HG03354 (cell line): ENCODE measurements at regions not wholly inside any gene's neighbourhood (a gene's known extent, or its start where the extent isn't known, plus 50 kb on each side); places are given as distances from the start of the nearest gene placed in this dataset.

Experiments
- ATAC-seq: cut with Tn5 transposase; IDR thresholded peaks from one replicate; pipeline ENCODE4 v1.9.1; 2021; ENCODE audit warnings: mild to moderate bottlenecking; ENCODE audit not compliant: unreplicated experiment, poor library complexity, severe bottlenecking

DNA sequence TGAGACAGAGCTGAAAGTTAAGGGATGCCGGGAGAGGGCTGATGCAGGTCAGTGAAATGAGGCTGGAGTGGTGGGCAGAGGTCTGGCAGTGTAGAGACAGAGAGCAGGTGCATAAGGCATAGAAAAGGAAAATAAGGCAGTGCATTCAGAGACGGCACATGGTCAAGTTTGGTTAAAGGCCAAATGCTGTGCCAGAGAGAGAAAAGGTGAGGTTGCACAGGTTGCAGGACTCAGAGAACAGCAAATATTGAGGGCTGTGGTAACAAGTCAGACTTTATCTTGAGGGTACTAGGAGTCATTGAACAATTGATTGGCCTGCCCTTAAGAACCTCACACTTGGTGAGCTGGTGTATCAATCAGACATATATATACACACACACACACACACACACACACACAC, 102.9 kb upstream of the TSHZ2 start:
- ATAC-seq = no peak

- no peak for ATAC-seq
Measured at GRCh38 chr20:52867305-52867704, 104.9 kb upstream of the TSHZ2 start.

DNA sequence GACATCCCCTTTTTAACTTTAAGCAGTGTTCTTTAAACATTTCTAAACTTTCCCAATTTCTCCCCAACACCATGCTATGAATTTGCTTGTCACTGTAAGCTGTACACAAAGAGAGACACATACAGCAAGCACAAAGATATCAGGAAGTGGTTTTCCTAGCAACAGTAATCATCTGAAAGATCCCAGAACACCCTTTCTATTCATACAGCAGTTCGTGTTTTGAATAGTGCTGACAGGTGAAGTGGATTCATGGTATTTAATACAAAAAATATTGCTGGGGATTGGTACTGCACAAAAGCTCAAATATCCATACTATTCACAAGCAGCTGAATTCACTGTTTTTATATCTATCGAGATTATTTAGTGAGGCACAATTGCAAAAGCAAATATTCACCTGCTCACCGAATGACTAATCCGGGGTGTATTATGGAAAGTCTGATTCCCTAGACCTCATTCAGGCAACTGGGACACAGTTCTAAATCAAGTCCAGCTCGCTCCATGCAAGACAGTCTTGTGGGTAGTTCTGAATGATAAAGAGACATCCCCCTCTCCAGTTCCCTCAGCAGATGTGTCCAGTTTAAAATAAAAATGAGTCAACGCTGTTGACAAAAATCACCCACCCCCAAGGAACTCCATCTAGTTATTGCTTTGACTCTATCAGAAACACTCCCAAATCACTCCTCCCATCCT, 107.1 kb upstream of the TSHZ2 start:
- ATAC-seq = no peak

GRCh38 chr20:52859156-52859876, 112.8 kb upstream of the TSHZ2 start:
- no peak for ATAC-seq

GRCh38 chr20:52852714-52853113, 119.4 kb upstream of the TSHZ2 start:
- ATAC-seq = no peak

DNA sequence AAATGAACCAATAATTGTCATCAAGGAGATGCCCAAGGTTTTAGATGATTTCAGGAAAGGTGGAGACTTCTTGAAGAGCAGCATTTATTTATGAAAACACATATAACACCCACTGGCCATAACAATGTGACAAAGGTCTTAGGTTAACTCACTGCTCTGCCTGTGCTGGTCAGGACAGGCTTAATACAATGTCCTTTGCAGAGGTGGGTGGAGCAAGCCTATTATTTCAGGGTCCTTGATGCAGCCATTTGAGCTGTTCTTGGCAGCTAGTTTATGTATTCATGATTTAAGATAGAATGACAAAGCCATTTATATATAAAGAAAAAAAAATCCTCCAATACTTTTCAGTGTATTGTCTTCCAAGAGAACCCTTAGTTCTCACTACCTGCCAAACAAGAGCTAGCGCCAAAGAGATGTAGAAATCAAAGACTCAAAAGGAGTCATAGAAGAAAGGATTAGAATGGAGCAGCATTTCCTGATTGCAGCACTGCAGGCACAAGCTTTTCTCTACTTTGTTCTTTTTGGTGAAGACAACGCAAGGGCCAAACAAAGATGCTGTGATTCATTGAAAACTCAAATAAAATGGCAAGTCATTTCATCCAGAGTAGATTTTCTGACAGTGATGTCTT, 124.3 kb upstream of the TSHZ2 start:
- ATAC-seq = no peak

DNA sequence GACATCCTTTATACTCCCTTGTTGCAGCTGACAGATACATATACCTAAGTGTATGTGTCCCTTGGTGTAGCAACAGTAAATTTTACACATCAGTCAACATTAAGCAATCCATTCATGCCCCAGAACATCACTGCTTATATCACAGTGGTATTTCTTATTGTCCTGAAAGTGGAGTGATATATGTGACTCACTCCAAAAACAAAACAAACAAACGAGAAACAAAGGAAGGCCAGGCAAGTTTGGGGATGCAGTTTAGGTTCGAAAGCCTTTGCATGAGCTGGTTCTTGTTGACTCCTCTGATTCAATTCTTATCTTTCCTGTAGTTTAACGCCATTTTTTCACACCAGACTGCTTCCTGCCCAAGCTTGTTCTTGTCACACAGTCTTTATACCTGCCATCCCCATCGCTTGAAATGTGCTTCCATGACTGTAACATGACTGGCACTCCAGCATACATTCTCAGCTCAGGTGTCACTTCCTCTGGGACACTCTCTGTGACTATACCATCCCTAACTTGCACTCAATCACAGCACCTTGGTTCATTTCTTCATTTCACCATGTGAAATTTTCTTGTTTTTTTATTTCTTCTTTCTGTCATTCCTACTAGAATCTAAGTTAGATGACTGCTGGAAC, 125.0 kb upstream of the TSHZ2 start:
- no peak for ATAC-seq

DNA sequence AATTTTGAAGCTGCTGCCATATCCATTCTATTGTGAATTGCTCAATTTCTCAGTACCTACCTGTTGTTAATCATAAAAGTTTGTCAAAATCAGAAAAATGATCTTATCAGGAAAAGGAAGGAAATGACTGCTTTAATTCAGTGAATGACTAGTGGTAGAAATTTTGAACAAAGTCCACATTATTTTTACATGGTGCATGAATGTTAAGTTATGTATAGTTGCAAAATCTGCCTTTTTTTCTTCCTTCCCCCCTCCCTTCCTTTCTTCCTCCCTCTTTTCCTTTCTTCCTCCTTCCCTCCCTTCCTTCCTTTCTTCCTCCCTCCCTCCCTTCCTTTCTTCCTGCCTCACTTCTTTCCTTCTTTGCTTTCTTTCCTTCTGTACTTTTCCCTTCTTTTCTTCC, 127.1 kb upstream of the TSHZ2 start:
- no peak for ATAC-seq

GRCh38 chr20:52843425-52843824, 128.7 kb upstream of the TSHZ2 start:
- no peak for ATAC-seq

GRCh38 chr20:52841003-52841402, 131.2 kb upstream of the TSHZ2 start:
- ATAC-seq = no peak

DNA sequence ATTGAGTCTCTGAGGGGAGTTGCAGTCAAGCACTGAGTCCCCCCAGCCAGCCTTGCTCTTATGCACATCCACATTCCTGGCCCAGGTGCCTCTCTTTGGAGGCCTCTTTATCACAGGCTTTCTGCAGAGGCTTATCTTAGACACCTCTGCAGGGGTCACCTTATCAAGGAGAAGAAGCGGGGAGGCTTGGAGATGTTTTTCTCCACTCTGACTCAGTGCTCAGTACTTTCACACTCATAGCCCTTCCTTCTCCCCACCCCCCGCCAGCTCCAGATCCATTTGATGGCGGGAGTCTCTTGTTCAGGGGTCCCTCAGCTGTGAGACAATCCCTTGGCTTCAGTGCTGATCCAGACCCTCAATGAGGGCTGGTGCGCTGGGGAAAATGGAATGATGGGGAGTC, 132.1 kb upstream of the TSHZ2 start:
- ATAC-seq = no peak

- ATAC-seq = no peak
Measured at GRCh38 chr20:52838510-52839241, 133.5 kb upstream of the TSHZ2 start.

- no peak for ATAC-seq
Measured at GRCh38 chr20:52837378-52837777, 134.8 kb upstream of the TSHZ2 start.

DNA sequence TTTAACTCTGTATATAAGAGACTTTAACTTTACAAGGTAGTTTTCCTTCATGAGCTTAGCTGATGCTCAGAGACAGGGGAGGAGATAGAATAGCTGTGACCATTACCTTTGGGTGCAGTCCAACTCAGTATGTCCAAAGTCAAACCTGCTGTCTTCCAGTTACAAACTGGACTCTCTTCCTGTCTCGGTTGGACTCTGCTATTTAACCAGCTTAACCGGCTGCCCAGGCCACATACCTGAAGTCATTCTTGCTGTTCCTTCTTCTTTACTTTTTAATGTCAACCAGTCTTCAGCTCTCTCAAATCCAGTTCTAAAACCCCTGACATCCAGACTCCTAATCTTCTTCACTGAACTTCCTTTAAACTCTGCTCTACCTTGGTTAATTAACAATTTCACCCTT, 138.3 kb upstream of the TSHZ2 start:
- ATAC-seq = no peak

- no peak for ATAC-seq
Measured at GRCh38 chr20:52832151-52832774, 139.9 kb upstream of the TSHZ2 start.

DNA sequence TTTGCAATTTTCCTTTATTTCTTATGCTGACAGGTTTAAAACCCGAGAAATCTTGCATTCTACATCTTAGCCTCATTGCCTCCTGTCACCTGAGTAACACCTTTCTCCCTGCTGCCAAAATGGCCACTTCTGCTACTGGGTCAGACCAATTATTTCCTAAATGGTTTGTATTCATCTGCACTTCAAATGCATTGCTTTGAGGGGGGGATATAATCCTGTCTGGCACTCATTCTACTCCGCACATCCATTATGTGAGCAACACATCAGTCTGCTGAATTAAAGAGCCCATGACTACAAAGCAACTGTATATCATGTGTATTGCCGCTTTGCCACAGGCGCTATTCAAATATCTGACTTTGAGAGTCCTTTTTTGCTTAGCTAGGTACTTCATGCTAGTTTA, 141.6 kb upstream of the TSHZ2 start:
- no peak for ATAC-seq

DNA sequence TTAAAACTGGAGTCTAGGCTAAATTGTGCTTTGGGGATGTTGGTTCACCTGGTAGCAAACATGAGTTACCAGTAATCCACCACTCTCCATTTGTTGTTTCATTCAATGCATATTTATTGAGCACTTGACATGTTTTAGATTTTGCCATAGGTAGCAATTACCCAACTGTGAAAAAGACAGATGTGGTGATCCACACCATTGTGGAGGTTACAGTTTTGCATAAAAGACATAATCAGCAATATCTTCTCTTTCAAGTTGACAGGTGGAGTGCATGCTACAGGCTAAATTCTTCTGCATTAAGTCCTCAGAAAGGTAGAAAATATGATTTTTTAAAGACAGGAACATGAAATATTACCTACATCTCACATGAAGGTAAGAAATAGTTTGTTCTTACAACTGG, 143.0 kb upstream of the TSHZ2 start:
- no peak for ATAC-seq

DNA sequence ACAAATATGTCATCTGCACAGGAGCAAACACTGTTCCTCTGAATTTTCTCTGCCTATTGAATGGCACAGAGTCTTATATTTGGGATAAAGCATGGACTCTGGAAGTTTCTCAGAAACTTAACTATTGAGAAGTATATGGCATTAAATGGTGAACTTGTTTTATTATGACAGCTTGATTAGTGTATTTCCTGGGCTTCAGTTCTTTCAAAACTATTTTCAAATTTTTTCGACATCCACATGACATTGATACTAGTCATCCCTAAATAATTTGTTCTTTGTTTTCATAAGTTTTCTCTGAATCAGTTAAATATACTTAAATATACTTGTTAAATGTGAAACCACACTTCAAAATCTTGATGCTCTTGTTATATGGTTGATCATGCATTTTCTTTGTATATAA, 144.0 kb upstream of the TSHZ2 start:
- ATAC-seq = no peak

DNA sequence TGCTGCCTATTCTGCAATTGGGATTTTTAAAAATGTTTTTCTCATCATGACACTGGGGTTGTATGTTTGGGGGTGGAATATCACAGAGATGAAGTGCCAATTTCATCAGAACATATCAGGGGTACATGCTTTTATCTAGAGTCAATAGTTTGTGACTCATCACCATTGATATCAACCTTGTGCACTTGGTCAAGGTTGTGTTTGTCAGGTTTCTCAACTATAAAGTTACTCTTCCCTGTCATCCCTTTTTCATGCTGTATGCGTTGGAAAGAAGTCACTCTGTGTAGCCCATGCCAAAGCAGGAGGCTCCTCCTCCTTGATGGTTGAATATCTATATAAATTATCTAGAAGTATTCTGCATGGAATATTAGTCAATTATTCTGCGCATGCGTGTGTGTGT, 145.4 kb upstream of the TSHZ2 start:
- no peak for ATAC-seq

DNA sequence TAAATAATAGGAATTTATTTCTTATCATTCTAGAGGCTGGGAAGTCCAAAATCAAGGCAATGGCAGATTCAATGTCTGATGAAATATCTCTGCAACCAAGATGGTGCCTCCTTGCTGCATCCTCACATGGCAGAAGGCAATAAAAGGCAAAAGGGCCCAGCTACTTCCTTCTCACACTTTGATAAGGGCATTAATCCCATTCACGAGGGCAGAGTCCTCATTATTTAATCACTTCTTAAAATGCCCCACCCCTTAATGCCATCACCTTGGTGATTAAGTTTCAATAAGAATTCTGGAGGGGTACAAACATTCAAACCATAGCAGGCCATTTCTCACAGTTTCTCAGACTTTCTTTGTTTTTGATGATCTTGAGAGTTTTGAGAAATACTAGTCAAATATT, 145.8 kb upstream of the TSHZ2 start:
- ATAC-seq = no peak
